ENCODE measurements at regions not wholly inside any gene's neighbourhood (a gene's known extent, or its start where the extent isn't known, plus 50 kb on each side); places are given as distances from the start of the nearest gene placed in this dataset.

DNA sequence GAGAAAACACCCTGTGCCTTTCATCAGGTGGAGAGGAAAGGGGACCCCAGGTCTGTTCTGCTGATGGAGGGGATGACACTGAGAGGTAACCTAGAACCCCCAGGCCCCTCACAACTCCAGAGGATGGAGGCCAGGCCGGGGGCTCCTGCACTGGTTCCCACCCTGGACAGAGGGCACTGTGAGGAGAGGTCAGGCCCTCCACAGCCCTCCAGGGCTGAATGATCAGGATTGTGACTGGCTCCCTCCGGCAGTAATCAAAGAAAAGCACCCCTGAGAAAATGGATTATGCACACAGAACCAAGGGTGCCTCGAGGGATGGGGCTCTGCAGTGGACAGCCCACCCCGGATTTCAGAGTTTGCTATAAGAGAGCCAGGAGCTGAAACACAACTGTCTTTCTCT is 502.8 kb downstream of the TCERG1L start:
- DNase-seq (no peak), ATAC-seq (no peak)
- H3K27me3 Mint-ChIP-seq, result no peaks in the 10 kb centered on the region
- CTCF ChIA-PET, result no interaction called here
- no peaks in the 10 kb centered on the region for H3K4me1 Mint-ChIP-seq
- H3K9me3 Mint-ChIP-seq (ENCODE audit: low read depth), result peaks cover 3% of the 10 kb centered on the region
- H3K4me3 Mint-ChIP-seq, result no peak overlapping the region
- no peak overlapping the region for H3K27ac Mint-ChIP-seq
- no peaks in the 10 kb centered on the region for H3K36me3 Mint-ChIP-seq

DNA sequence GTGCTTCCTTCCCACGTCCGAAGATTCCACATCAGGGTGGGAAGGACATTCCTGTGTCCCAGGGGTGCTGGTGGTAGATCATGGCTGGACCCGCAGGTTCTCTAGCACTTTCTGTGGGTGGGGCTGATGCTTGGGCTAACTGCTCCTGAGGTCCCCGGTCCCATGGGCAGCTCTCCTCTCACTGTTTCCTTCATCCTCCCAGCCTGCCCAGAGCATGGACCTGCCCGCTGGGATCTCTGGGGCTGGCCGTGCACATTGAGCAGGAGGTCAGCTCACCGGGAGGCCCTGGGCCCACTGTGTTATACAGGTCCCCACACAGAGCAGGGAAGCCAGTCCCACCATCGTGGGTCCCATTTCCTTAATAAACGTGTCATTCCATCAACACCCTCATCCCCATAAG is 502.3 kb downstream of the TCERG1L start:
- no peaks in the 10 kb centered on the region for H3K36me3 Mint-ChIP-seq
- ATAC-seq, result no peak

GRCh38 chr10:130809761-130810515 is 501.6 kb downstream of the TCERG1L start:
- no peak for ATAC-seq
- CTCF ChIA-PET, result no interaction called here

More for the DNA sequence above, 502.3 kb downstream of the TCERG1L start:
- H3K4me1 Mint-ChIP-seq, result no peaks in the 10 kb centered on the region
- no peak overlapping the region for H3K27ac Mint-ChIP-seq
- CTCF ChIA-PET, result no interaction called here
- H3K4me3 Mint-ChIP-seq, result no peak overlapping the region
- H3K27me3 Mint-ChIP-seq, result no peaks in the 10 kb centered on the region
- H3K9me3 Mint-ChIP-seq (ENCODE audit: low read depth), result peaks cover 3% of the 10 kb centered on the region
- no peak for DNase-seq

DNA sequence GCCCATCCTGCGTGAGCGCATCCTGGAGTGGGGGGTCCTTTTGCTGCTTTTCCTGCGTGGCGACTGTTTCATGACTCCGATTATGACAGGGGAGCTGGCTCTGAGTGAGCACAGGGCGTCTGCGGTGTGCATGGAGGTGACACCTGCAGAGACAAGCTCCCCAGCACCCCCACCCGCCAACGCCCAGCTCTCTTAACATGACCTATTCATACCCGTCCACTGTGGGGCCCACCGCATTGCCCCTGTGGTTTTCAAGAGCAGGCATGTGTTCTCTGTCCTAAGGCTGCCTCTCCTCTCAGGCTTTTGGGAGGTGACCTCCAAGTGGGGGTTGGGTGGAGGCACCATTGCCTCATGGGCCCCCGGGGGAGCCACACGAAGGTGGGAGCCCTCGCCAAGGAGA is 500.7 kb downstream of the TCERG1L start:
- H3K36me3 Mint-ChIP-seq, result no peaks in the 10 kb centered on the region
- no peaks in the 10 kb centered on the region for H3K27me3 Mint-ChIP-seq
- no peak overlapping the region for H3K27ac Mint-ChIP-seq
- DNase-seq, result peak; percentile 8
- H3K4me1 Mint-ChIP-seq, result no peaks in the 10 kb centered on the region
- no peaks in the 10 kb centered on the region for H3K9me3 Mint-ChIP-seq (ENCODE audit: low read depth)
- H3K4me3 Mint-ChIP-seq, result no peak overlapping the region
- CTCF ChIA-PET, result no interaction called here
- no peak for ATAC-seq

More at GRCh38 chr10:130809761-130810515, 501.6 kb downstream of the TCERG1L start:
- peak; percentile 21 for DNase-seq
- Mint-ChIP-seq H3K27ac (no peak overlapping the region), H3K36me3 (no peaks in the 10 kb centered on the region), H3K4me3 (no peak overlapping the region), H3K27me3 (no peaks in the 10 kb centered on the region), H3K4me1 (no peaks in the 10 kb centered on the region), H3K9me3 (ENCODE audit: low read depth) (peaks cover 3% of the 10 kb centered on the region)

DNA sequence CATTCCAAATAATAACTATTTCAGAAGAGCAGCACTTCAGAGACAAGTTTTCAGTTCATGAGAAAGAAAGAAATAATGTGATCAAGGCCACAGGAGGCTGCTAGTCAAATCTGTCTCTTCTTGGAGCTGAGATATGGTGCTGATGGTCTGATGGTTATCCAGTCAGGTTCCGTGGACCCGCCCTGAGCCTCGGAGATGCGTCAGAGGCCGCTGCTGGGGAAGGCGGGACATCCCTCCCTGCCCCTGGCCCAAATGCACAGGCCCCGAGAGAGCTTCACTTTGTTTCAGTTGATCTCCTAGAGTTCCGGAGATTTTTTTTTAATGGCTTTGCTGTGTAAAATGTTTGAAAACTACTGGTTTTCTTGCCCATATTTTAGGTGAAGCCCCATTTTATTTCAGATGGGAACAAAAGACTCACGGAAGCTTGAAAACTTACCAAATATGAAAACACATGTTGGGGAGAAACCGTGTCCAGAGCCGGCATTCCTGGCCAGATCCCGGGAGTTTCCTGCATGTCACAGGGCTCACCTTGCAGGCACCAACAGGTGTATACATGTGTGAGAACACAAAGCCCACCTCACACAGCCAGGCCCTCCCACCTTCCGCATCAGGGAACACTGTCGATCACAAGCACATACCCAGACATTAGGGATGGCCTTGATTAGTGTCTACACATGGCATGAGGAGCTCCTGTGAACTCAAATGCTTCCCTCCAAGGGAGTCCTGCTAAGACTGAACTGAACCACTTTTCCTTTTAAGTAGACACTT is 499.0 kb downstream of the TCERG1L start:
- DNase-seq (peak; percentile 15), ATAC-seq (no peak)
- Mint-ChIP-seq H3K36me3 (no peaks in the 10 kb centered on the region), H3K27me3 (no peaks in the 10 kb centered on the region), H3K4me3 (no peak overlapping the region), H3K9me3 (ENCODE audit: low read depth) (peaks cover 2% of the 10 kb centered on the region), H3K27ac (no peak overlapping the region), H3K4me1 (no peaks in the 10 kb centered on the region)
- CTCF ChIA-PET, result no interaction called here

DNA sequence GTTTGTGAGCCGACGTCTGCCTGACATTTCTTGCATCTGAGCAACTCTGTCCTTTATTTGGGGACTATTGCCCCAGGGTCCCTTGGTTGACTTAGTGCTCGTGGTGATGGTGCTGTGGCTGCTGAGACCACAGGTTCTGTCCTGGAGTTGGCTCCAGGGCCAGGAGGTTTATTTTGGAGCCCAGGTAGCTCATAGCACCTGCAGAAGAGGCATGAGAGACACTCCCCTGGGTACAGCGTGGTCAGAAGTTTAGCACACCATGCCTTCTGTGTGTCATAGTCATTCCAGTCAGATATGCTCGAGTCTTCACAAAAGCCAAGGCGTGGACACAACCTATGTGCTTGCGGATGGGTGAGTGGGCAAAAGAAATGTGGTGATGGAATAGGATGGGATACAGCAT is 496.9 kb downstream of the TCERG1L start:
- ATAC-seq, result no peak
- Mint-ChIP-seq H3K36me3 (no peaks in the 10 kb centered on the region), H3K27ac (no peak overlapping the region), H3K9me3 (ENCODE audit: low read depth) (peaks cover 6% of the 10 kb centered on the region), H3K27me3 (no peaks in the 10 kb centered on the region), H3K4me3 (no peak overlapping the region), H3K4me1 (no peaks in the 10 kb centered on the region)
- CTCF ChIA-PET, result no interaction called here
- peak; percentile 8 for DNase-seq

DNA sequence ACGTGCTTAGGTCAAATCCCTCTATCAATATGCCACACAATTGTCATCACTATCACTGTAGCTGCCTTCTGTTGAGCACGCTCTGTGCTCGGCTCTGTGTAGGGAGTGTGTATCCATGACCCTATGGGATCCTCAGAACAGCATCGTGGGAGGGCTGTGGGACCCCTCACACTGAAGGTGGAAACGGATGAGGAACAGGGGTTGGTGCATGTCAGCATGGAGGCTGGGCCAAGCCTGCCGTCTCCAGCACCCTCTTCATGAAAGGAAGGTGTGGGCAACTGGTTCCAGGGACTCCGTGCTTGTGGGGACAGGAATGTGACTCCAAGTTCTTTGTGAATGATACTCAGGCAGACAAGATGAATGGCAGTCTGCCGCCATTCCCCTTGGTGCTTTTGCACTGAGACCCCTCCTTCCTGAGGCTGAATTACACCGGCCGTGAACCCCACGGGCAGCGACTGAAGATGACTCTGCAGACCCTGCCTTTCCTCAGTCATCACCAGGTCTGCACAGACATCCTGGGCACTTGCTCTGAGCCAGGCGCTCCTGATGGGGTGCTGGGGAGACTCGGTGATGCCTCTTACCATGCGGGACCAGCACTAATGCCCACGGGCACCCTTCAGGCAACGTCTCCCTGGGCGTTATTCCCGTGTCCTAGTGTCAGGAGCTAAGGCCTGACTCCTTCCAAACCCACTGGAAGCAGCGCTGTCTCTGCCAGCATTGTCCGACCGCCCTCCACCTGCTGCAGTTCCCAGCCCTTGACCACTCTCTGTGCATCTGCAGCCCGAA is 495.2 kb downstream of the TCERG1L start:
- no peaks in the 10 kb centered on the region for H3K4me1 Mint-ChIP-seq
- CTCF ChIA-PET, result no interaction called here
- DNase-seq (no peak), ATAC-seq (no peak)
- H3K4me3 Mint-ChIP-seq, result no peak overlapping the region
- no peaks in the 10 kb centered on the region for H3K36me3 Mint-ChIP-seq
- no peak overlapping the region for H3K27ac Mint-ChIP-seq
- peaks cover 6% of the 10 kb centered on the region for H3K9me3 Mint-ChIP-seq (ENCODE audit: low read depth)
- H3K27me3 Mint-ChIP-seq, result no peaks in the 10 kb centered on the region

DNA sequence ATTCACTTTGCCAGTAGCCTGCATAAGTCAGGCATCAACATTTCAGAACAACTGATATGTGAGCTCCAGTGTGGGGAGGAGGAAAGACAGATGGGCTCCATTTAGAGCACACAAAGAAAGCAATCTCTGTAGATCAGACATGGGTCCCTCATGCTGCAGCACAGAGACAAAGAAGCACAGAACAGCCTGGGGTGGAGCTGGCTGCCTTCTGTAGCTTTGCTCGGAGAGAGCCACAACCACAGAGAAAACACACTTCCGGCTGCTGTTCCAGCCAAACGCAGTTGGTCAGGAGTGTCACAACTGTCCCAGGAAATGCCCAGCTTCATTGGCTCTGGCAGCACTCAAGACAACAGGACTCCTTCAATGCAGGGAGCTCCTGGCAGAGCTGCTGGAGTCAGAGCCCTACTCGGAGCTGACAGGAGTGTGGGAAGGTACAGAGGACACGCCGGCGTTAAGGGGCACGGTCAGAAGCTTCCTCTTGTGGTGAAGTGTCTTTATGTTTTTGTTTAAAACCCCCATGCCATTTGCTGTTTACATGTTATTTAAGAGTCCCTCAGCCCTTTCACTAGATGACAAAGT is 494.4 kb downstream of the TCERG1L start:
- ATAC-seq (no peak), DNase-seq (no peak)
- no peak overlapping the region for H3K4me3 Mint-ChIP-seq
- no peaks in the 10 kb centered on the region for H3K4me1 Mint-ChIP-seq
- no peaks in the 10 kb centered on the region for H3K36me3 Mint-ChIP-seq
- H3K27ac Mint-ChIP-seq, result no peak overlapping the region
- H3K9me3 Mint-ChIP-seq (ENCODE audit: low read depth), result peaks cover 6% of the 10 kb centered on the region
- CTCF ChIA-PET, result no interaction called here
- no peaks in the 10 kb centered on the region for H3K27me3 Mint-ChIP-seq

GRCh38 chr10:130817674-130818073 is 493.8 kb downstream of the TCERG1L start:
- no peaks in the 10 kb centered on the region for H3K4me1 Mint-ChIP-seq
- no peaks in the 10 kb centered on the region for H3K36me3 Mint-ChIP-seq
- no peak overlapping the region for H3K27ac Mint-ChIP-seq
- ATAC-seq (no peak), DNase-seq (no peak)
- no peaks in the 10 kb centered on the region for H3K27me3 Mint-ChIP-seq
- no peak overlapping the region for H3K4me3 Mint-ChIP-seq
- H3K9me3 Mint-ChIP-seq (ENCODE audit: low read depth), result peaks cover 6% of the 10 kb centered on the region
- CTCF ChIA-PET, result no interaction called here

DNA sequence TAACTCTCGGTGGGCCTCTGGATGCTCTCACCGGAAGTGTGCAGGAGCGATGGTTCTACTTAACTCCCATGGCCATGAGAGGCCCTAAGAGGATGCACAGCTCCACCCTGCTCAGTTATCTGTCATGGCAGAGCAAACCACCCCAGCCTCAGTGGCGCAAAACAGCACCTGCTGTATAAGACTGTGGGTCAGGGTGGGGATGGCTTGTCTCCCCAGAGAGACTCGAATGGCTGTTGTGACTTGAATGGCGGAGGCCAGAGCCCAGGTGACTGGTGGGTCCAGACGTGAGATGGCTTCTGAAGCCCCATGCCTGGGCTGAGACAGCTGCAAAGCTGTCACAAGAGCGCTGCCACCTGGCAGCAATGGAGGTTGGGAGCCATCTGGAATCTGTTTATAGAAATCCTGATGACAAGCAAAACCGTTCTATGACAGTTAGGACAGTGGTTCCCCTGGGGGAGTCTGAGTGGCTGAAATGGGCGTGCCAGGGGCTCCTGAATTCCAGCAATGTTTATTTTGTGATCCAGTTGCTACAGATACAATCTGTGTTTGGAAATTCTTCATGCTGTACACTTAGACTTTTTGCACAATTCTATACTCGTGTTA is 490.5 kb downstream of the TCERG1L start:
- CTCF ChIA-PET, result no interaction called here
- H3K27me3 Mint-ChIP-seq, result no peaks in the 10 kb centered on the region
- ATAC-seq (no peak), DNase-seq (no peak)
- H3K4me1 Mint-ChIP-seq, result no peaks in the 10 kb centered on the region
- no peak overlapping the region for H3K27ac Mint-ChIP-seq
- H3K36me3 Mint-ChIP-seq, result no peaks in the 10 kb centered on the region
- no peak overlapping the region for H3K4me3 Mint-ChIP-seq
- H3K9me3 Mint-ChIP-seq (ENCODE audit: low read depth), result peaks cover 15% of the 10 kb centered on the region

- no peak for ATAC-seq
- H3K9me3 Mint-ChIP-seq (ENCODE audit: low read depth), result peaks cover 12% of the 10 kb centered on the region
- no peaks in the 10 kb centered on the region for H3K4me1 Mint-ChIP-seq
- H3K27ac Mint-ChIP-seq, result no peak overlapping the region
- CTCF ChIA-PET, result no interaction called here
- no peak for DNase-seq
- no peaks in the 10 kb centered on the region for H3K27me3 Mint-ChIP-seq
- H3K4me3 Mint-ChIP-seq, result no peak overlapping the region
- no peaks in the 10 kb centered on the region for H3K36me3 Mint-ChIP-seq
Measured at GRCh38 chr10:130824230-130825014, 487.1 kb downstream of the TCERG1L start.

- no peaks in the 10 kb centered on the region for H3K4me1 Mint-ChIP-seq
- no peak overlapping the region for H3K27ac Mint-ChIP-seq
- CTCF ChIA-PET, result no interaction called here
- ATAC-seq (no peak), DNase-seq (no peak)
- no peak overlapping the region for H3K4me3 Mint-ChIP-seq
- H3K9me3 Mint-ChIP-seq (ENCODE audit: low read depth), result no peaks in the 10 kb centered on the region
- H3K27me3 Mint-ChIP-seq, result no peaks in the 10 kb centered on the region
- H3K36me3 Mint-ChIP-seq, result no peaks in the 10 kb centered on the region
Measured at GRCh38 chr10:130833596-130833995, 477.9 kb downstream of the TCERG1L start.

DNA sequence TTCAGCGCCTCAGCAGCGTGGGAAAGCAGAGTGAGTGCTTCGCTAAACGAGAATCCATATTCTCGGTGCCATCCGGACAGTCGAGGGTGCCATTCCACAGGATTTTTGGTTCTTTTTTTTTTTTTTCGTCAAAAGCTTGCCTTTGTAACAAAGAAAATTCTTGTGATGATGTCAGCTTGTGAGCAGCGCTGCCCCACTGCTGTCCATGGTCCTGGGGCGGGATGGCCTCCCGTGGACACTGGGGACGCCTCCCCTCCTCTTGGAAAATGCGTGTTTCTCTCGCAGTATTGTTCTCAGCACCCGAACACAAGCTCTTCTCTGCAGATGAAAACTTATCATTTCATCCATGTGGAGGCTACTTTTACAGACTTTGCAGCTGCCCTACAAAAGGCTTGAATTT is 477.4 kb downstream of the TCERG1L start:
- CTCF ChIA-PET, result no interaction called here
- no peaks in the 10 kb centered on the region for H3K36me3 Mint-ChIP-seq
- no peaks in the 10 kb centered on the region for H3K4me1 Mint-ChIP-seq
- no peaks in the 10 kb centered on the region for H3K27me3 Mint-ChIP-seq
- no peaks in the 10 kb centered on the region for H3K9me3 Mint-ChIP-seq (ENCODE audit: low read depth)
- no peak overlapping the region for H3K27ac Mint-ChIP-seq
- DNase-seq (no peak), ATAC-seq (no peak)
- no peak overlapping the region for H3K4me3 Mint-ChIP-seq

All from activated CD8-positive, alpha-beta memory T cell treated with anti-CD3 and anti-CD28 coated beads, Interleukin-2, amount 10 ng/mL, durations not matched to agents 7 days and 5 days (primary cell).